ENCODE measurements at regions not wholly inside any gene's neighbourhood (a gene's known extent, or its start where the extent isn't known, plus 50 kb on each side); places are given as distances from the start of the nearest gene placed in this dataset.

- DNase-seq: no peak
Measured at GRCh38 chr9:69955536-69956355, 87.9 kb upstream of the MAMDC2 start.

GRCh38 chr9:69961843-69962242 lies 81.8 kb upstream of the MAMDC2 start:
- DNase-seq: no peak

GRCh38 chr9:69963803-69964202 lies 79.8 kb upstream of the MAMDC2 start:
- DNase-seq: no peak

GRCh38 chr9:69964446-69964845 lies 79.2 kb upstream of the MAMDC2 start:
- no peak for DNase-seq

GRCh38 chr9:69965416-69966145 lies 78.1 kb upstream of the MAMDC2 start:
- no peak for DNase-seq

- no peak for DNase-seq
Measured at GRCh38 chr9:69967344-69967743, 76.3 kb upstream of the MAMDC2 start.

GRCh38 chr9:69970001-69970533 lies 73.6 kb upstream of the MAMDC2 start:
- no peak for DNase-seq

GRCh38 chr9:69971643-69972449 lies 71.8 kb upstream of the MAMDC2 start:
- peak; percentile 38 for DNase-seq

- no peak for DNase-seq
Measured at GRCh38 chr9:69975681-69976080, 68.0 kb upstream of the MAMDC2 start.

- no peak for DNase-seq
Measured at GRCh38 chr9:69976152-69976551, 67.5 kb upstream of the MAMDC2 start.

GRCh38 chr9:69980041-69980440 lies 63.6 kb upstream of the MAMDC2 start:
- DNase-seq: no peak

- no peak for DNase-seq
Measured at GRCh38 chr9:69980591-69980990, 63.1 kb upstream of the MAMDC2 start.

- no peak for DNase-seq
Measured at GRCh38 chr9:69981686-69982445, 61.8 kb upstream of the MAMDC2 start.

GRCh38 chr9:69984831-69985230 lies 58.8 kb upstream of the MAMDC2 start:
- no peak for DNase-seq

- DNase-seq: no peak
Measured at GRCh38 chr9:69985971-69986370, 57.7 kb upstream of the MAMDC2 start.

- DNase-seq: no peak
Measured at GRCh38 chr9:69986970-69987369, 56.7 kb upstream of the MAMDC2 start.

GRCh38 chr9:69987457-69987856 lies 56.2 kb upstream of the MAMDC2 start:
- no peak for DNase-seq

- DNase-seq: no peak
Measured at GRCh38 chr9:69993110-69993509, 50.5 kb upstream of the MAMDC2 start.

Data from CD4-positive, alpha-beta T cell treated with Interleukin-17A for 4 hours (primary cell).